GM12875 (cell line): ENCODE measurements at regions not wholly inside any gene's neighbourhood (a gene's known extent, or its start where the extent isn't known, plus 50 kb on each side); places are given as distances from the start of the nearest gene placed in this dataset.

Source experiments
- H3K4me3 ChIP-seq: one replicate; pipeline ENCODE4 v1.5.1; 2011; ENCODE audit warnings: low read depth, low read length, control low read depth
- TF ChIP-seq, protein P1 (sequence below): IDR thresholded peaks from 2 replicates; pipeline ENCODE4 v1.5.1; 2011; ENCODE audit warnings: low read depth, mild to moderate bottlenecking, control low read depth, inconsistent platforms, low read length, moderate library complexity, borderline replicate concordance; ENCODE audit not compliant: insufficient read depth

DNA sequence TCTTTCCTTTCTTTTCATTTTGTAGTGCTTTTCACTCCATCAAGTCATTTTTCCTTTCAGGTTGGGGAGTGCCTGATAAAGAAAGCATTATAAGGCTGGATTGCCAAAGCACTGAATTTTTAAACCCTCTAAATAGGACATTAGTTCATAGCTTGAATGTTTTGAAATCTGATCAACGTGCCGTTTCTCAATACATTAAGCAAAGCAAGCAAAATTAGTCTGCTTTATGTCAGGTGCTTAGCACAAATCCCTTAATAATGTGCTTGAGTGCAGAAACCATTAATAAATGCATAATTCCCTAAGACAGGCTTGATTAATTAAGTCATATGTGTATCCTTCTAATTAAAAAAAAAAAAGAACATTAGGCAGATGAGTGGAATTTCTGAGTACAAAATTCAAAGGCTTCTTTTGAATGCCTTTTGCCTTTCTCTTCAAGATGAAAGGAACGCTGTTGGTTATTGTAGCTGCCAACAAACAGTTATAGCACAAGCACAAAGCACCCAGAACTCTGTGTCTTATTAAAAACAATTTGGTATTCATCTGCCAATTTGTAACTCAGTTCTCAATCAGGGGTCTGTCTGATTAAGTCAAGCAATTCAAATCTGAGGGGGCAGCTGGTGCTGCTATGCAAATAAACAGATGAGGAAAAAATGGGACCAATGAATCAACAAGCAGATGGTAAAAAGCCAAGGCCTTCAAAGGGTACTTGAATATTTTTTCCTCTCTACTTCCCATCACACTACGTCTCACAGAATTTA is 233.7 kb downstream of the TLE1 start:
- H3K4me3 ChIP-seq: no peak overlapping the region
- TF ChIP-seq, protein P1, sequence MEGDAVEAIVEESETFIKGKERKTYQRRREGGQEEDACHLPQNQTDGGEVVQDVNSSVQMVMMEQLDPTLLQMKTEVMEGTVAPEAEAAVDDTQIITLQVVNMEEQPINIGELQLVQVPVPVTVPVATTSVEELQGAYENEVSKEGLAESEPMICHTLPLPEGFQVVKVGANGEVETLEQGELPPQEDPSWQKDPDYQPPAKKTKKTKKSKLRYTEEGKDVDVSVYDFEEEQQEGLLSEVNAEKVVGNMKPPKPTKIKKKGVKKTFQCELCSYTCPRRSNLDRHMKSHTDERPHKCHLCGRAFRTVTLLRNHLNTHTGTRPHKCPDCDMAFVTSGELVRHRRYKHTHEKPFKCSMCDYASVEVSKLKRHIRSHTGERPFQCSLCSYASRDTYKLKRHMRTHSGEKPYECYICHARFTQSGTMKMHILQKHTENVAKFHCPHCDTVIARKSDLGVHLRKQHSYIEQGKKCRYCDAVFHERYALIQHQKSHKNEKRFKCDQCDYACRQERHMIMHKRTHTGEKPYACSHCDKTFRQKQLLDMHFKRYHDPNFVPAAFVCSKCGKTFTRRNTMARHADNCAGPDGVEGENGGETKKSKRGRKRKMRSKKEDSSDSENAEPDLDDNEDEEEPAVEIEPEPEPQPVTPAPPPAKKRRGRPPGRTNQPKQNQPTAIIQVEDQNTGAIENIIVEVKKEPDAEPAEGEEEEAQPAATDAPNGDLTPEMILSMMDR: no peak

DNA sequence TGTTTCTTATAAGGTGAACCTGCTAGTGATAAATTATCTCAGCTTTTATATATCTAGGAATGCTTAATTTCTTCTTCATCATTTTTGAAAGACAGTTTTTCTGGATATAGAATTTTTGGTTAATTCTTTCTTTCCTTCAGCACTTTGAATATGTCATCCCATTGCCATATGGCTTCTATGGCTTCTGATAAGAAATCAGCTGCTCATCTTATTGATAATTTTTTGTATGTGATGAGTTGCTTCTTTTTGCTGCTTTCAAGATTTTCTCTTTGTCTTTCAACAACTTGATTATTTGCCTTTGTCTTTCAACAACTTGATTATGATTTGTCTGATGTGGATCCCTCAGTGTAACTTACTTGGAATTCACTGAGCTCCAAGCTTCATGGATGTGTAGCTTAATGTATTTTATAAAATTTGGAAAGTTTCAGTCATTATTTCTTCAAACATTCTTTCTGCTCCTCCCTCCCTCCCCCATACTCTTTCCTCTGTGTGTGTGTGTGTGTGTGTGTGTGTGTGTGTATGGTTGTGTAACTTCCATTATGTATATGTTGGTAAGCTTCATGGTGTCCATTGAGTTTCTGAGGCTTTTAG is 243.9 kb downstream of the TLE1 start:
- no peak overlapping the region for H3K4me3 ChIP-seq
- TF ChIP-seq, protein P1: no peak

DNA sequence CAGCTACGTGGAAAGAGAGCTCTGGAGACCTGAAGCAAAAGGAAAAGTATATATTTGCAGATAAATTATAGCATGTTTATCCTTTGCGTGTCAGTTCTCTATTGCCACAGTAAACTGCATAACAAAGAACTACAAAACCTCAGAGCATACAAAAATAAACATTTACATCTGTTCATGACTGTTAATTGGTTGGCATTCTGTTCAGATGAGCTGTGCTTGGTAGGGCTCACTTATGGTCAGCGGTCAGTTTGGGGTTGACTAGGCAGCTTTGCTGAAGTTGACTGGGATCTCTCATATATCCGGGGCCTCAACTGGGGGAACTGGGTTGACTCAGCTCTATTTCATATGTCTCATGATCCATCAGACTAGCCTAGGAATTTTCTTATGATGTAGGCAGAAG is 257.7 kb downstream of the TLE1 start:
- TF ChIP-seq, protein P1: no peak
- no peak overlapping the region for H3K4me3 ChIP-seq

DNA sequence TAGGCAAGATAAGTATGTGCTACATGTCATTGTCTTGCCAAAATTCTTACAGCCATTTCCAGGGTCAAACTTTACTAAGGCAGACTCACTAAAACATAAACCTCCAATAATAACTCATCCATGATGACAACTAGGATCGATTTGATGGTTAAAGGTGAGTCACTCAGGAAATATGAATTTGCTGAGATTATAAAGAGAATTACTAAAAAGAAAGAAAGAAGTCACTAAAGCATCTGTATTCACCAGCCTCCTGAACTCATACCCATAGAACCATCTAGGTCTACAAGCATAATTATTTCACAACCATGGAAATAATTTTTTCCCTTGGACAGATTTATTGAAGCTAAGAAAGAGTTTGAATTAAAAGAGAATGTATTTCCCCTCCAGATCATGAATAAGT is 258.6 kb downstream of the TLE1 start:
- H3K4me3 ChIP-seq: no peak overlapping the region
- TF ChIP-seq, protein P1: no peak

DNA sequence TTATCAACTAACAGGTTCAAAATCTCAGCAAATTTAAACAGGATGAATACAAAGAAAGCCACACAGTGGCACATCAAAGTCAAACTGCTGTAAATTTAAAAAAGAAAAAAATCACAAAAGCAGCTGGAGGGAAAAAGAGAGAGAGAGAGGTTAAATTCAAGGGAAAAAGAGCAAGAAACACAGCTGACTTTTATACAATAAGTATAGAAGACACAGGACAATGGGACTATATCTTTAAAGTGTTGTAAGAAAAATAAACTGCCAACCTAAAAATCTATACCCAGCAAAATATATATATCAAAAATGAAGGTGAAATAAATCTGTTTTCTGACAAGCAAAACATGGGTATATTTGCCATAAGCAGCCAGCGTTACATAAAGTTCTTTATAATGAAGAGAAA is 261.5 kb downstream of the TLE1 start:
- TF ChIP-seq, protein P1: no peak
- no peak overlapping the region for H3K4me3 ChIP-seq

DNA sequence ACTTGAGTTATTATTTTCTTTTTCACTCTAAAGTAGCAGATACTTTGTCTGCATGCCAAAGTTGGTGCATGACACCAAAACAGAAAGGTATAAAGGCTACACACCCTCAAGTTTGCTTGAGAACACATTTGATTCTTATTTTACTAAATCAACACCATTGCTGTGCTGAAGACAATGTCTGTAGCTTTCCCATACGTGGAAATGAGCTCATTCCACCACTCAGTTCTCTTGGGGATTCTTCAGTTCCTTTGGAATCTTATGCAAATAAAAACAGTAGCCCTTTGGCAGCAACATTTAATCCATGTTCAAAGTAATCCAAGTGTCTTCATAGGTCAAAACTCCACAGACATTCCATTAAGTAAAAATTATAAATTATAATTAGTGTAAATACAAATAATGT is 264.9 kb downstream of the TLE1 start:
- TF ChIP-seq, protein P1: no peak
- no peak overlapping the region for H3K4me3 ChIP-seq
